Stimulated activated naive B cell treated with anti-CD40 and anti-IgM and Interleukin-4, amounts not matched to agents 10 μg/mL and 1 μg/mL and 100 μg/mL, for 72 hours (primary cell): ENCODE measurements at regions not wholly inside any gene's neighbourhood (a gene's known extent, or its start where the extent isn't known, plus 50 kb on each side); places are given as distances from the start of the nearest gene placed in this dataset.
"Not testable (repeated sequence)": the region's sequence is repeated elsewhere in the genome, so short reads cannot be mapped to it uniquely, and the experiment has no call there.

Experiments used
- ATAC-seq, 2 donors: fragments of 150-1000 bp; cut with Tn5 transposase; replicated peaks; 2 replicates each; pipeline ENCODE4 v1.10.0; 2021; ENCODE audit warnings: moderate library complexity in 1 of 2
- DNase-seq: peaks from one replicate; pipeline ENCODE4 v3.0.0; 2021
- H3K27ac Mint-ChIP-seq: one replicate; pipeline ENCODE4 v1.8.0; 2022; ENCODE audit warnings: mild to moderate bottlenecking, mixed read lengths
- H3K27me3 Mint-ChIP-seq, 2 donors: one replicate each; pipeline ENCODE4 v1.8.0; 2022; ENCODE audit warnings: mixed read lengths in 2 of 2
- H3K36me3 Mint-ChIP-seq, 2 donors: one replicate each; pipeline ENCODE4 v1.8.0; 2022; ENCODE audit warnings: mixed read lengths in 2 of 2, mild to moderate bottlenecking in 1 of 2
- H3K4me1 Mint-ChIP-seq, 2 donors: one replicate each; pipeline ENCODE4 v1.8.0; 2022; ENCODE audit warnings: mixed read lengths in 2 of 2, mild to moderate bottlenecking in 1 of 2
- H3K4me3 Mint-ChIP-seq, 2 donors: one replicate each; pipeline ENCODE4 v1.8.0; 2022; ENCODE audit warnings: mild to moderate bottlenecking in 2 of 2, mixed read lengths in 2 of 2, moderate library complexity in 1 of 2
- H3K9me3 Mint-ChIP-seq, 2 donors: one replicate each; pipeline ENCODE4 v1.8.0; 2022; ENCODE audit warnings: mixed read lengths in 2 of 2, mild to moderate bottlenecking in 1 of 2

DNA sequence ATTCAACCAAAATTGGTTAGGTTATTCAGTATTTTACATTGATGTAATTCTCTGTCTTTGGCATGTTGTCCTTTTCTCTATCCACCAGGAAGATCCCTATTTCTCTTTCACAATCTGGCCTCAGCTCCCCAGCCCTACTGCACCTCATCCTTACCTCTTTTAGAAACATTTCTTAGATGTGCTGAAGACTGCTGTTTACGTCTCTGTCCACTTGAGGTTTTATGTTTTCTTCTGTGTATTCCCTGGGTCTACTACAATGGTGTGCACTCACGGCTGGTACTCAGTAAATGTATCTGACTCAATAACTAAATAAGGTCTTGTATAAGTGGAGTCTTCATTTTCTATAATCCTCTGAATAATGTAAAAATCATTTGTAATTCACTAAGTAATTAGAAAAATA, 822.7 kb downstream of the DTWD2 start:
- Mint-ChIP-seq H3K4me1 (no peaks in the 10 kb centered on the region), H3K36me3 (no peaks in the 10 kb centered on the region), H3K27me3 (no peaks in the 10 kb centered on the region), H3K27ac (no peak overlapping the region), H3K4me3 (no peak overlapping the region), H3K9me3 (no peaks in the 10 kb centered on the region)
- no peak for ATAC-seq
- no peak for DNase-seq

DNA sequence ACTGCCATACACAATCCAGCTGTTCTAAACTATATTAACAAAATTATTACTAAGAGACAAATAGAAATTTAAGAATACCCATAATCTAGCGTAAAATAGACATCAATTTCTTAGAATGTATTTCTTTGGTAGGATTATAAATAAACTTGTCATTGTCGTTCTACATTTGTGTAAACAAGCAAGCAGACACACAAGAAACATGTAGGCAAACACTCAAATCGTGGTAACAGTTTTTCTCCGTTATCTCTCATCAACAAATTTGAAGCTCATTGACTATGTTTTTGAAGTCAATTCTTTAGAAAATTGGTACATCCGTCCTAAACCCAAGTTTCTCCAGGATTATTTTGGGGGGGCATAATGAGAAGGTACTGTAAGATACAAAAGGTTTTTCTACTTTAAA, 832.2 kb downstream of the DTWD2 start:
- peaks cover 4 to 7% of the 10 kb centered on the region in 2 donors for H3K9me3 Mint-ChIP-seq
- H3K4me1 Mint-ChIP-seq = no peaks in the 10 kb centered on the region
- no peak overlapping the region for H3K27ac Mint-ChIP-seq
- H3K27me3 Mint-ChIP-seq = no peaks in the 10 kb centered on the region
- no peak for DNase-seq
- no peak overlapping the region for H3K4me3 Mint-ChIP-seq
- no peak for ATAC-seq
- H3K36me3 Mint-ChIP-seq = no peaks in the 10 kb centered on the region

DNA sequence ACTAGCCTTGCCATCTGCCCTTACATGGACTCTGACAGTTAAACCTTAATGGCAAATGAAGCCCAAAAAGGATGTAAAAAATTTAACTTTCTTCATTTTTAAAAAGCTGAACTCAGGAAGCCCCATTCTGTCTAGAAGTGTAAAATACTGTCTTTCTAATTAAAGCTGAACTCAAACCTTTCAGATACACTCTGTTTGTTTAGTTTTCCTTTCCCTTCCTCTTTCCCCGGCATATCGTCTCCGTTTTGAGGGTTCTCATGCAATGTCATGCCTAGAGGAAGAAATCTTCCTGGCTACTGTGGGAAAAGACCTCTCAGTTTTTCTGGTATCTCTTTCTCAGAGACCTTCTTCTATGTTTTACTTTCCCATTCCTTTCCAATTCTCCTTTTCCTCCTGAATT, 841.5 kb downstream of the DTWD2 start:
- peaks cover 2 to 3% of the 10 kb centered on the region in 2 donors for H3K9me3 Mint-ChIP-seq
- no peaks in the 10 kb centered on the region for H3K36me3 Mint-ChIP-seq
- H3K4me3 Mint-ChIP-seq = no peak overlapping the region
- no peak for DNase-seq
- H3K4me1 Mint-ChIP-seq = no peaks in the 10 kb centered on the region
- no peaks in the 10 kb centered on the region for H3K27me3 Mint-ChIP-seq
- no peak for ATAC-seq
- H3K27ac Mint-ChIP-seq = no peak overlapping the region

DNA sequence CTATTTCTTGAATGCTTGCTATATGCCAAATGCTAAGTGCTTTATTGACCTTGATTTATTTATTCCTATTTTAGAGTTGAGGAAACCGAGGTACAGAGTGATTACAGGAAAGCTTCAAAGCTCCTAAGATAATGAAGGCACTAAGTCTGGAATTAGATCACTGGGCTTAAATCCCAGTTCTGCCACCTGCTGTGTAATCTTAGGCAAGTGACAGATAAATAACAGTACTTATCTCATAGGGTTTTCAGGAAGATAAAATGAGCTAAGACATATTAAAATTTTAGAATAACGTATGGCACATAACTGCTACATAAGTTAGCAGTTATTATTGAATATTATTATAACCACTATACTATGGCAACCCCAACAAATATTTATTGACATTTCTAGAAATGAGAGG, 843.8 kb downstream of the DTWD2 start:
- H3K36me3 Mint-ChIP-seq = no peaks in the 10 kb centered on the region
- no peaks in the 10 kb centered on the region for H3K27me3 Mint-ChIP-seq
- H3K4me3 Mint-ChIP-seq = no peak overlapping the region

GRCh38 chr5:118139361-118139760, 849.0 kb downstream of the DTWD2 start:
- no peaks in the 10 kb centered on the region for H3K9me3 Mint-ChIP-seq
- DNase-seq (no peak), ATAC-seq (no peak)
- H3K36me3 Mint-ChIP-seq = no peaks in the 10 kb centered on the region
- H3K27ac Mint-ChIP-seq = no peak overlapping the region
- no peaks in the 10 kb centered on the region for H3K27me3 Mint-ChIP-seq
- H3K4me3 Mint-ChIP-seq = no peak overlapping the region
- no peaks in the 10 kb centered on the region for H3K4me1 Mint-ChIP-seq

More for the DNA sequence above, 843.8 kb downstream of the DTWD2 start:
- DNase-seq = no peak
- Mint-ChIP-seq H3K27ac (no peak overlapping the region), H3K9me3 (no peaks in the 10 kb centered on the region), H3K4me1 (no peaks in the 10 kb centered on the region)
- no peak for ATAC-seq

DNA sequence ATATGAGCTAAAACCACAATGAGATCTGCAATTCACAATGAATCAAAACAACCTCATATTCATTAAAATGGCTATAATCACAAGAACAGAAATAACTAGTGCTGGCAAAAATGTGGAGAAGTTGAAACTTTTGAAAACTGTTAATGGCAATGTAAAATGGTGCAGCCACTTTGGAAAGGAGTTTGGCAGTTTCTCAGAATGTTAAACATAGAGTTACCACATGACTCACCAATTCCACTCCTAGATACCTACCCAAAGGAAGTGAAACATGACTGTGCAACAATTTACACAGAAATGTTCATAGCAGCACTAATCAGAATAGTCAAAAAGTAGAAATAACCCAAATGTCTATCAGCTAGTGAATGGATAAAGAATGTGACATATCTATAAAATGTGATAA, 862.2 kb downstream of the DTWD2 start:
- H3K27ac Mint-ChIP-seq = no peak overlapping the region
- no peaks in the 10 kb centered on the region for H3K4me1 Mint-ChIP-seq
- H3K4me3 Mint-ChIP-seq = no peak overlapping the region
- DNase-seq (no peak), ATAC-seq (no peak)
- H3K27me3 Mint-ChIP-seq = no peaks in the 10 kb centered on the region
- peaks cover 0 to 4% of the 10 kb centered on the region in 2 donors for H3K9me3 Mint-ChIP-seq
- H3K36me3 Mint-ChIP-seq = no peaks in the 10 kb centered on the region

- H3K27me3 Mint-ChIP-seq = no peaks in the 10 kb centered on the region
- ATAC-seq (no peak), DNase-seq (no peak)
- no peaks in the 10 kb centered on the region for H3K4me1 Mint-ChIP-seq
- no peaks in the 10 kb centered on the region for H3K36me3 Mint-ChIP-seq
- no peak overlapping the region for H3K4me3 Mint-ChIP-seq
- no peak overlapping the region for H3K27ac Mint-ChIP-seq
- H3K9me3 Mint-ChIP-seq = peaks cover 0 to 4% of the 10 kb centered on the region in 2 donors
These were observed 862.7 kb downstream of the DTWD2 start for GRCh38 chr5:118125687-118126086.

- DNase-seq (no peak), ATAC-seq (no peak)
- H3K9me3 Mint-ChIP-seq = peaks cover 0 to 4% of the 10 kb centered on the region in 2 donors
- H3K4me3 Mint-ChIP-seq = no peak overlapping the region
- H3K4me1 Mint-ChIP-seq = no peaks in the 10 kb centered on the region
- no peak overlapping the region for H3K27ac Mint-ChIP-seq
- H3K36me3 Mint-ChIP-seq = no peaks in the 10 kb centered on the region
- no peaks in the 10 kb centered on the region for H3K27me3 Mint-ChIP-seq
These were observed 867.1 kb downstream of the DTWD2 start for GRCh38 chr5:118121258-118121657.

- no peaks in the 10 kb centered on the region for H3K36me3 Mint-ChIP-seq
- H3K27ac Mint-ChIP-seq = no peak overlapping the region
- no peak for ATAC-seq
- H3K27me3 Mint-ChIP-seq = no peaks in the 10 kb centered on the region
- no peaks in the 10 kb centered on the region for H3K9me3 Mint-ChIP-seq
- no peak overlapping the region for H3K4me3 Mint-ChIP-seq
- no peaks in the 10 kb centered on the region for H3K4me1 Mint-ChIP-seq
- no peak for DNase-seq
These were observed 872.6 kb downstream of the DTWD2 start for GRCh38 chr5:118115791-118116190.

- no peaks in the 10 kb centered on the region for H3K9me3 Mint-ChIP-seq
These were observed 876.4 kb downstream of the DTWD2 start for GRCh38 chr5:118111956-118112355.

GRCh38 chr5:118107246-118107645, 881.1 kb downstream of the DTWD2 start:
- not testable (repeated sequence) for ATAC-seq, H3K4me3 Mint-ChIP-seq, H3K4me1 Mint-ChIP-seq, H3K9me3 Mint-ChIP-seq, H3K27me3 Mint-ChIP-seq, H3K27ac Mint-ChIP-seq, DNase-seq, H3K36me3 Mint-ChIP-seq

More at GRCh38 chr5:118111956-118112355, 876.4 kb downstream of the DTWD2 start:
- DNase-seq (no peak), ATAC-seq (no peak)
- H3K27ac Mint-ChIP-seq = no peak overlapping the region
- H3K4me1 Mint-ChIP-seq = no peaks in the 10 kb centered on the region
- H3K36me3 Mint-ChIP-seq = no peaks in the 10 kb centered on the region
- no peaks in the 10 kb centered on the region for H3K27me3 Mint-ChIP-seq
- H3K4me3 Mint-ChIP-seq = no peak overlapping the region

GRCh38 chr5:118098716-118099115, 889.6 kb downstream of the DTWD2 start:
- no peaks in the 10 kb centered on the region for H3K9me3 Mint-ChIP-seq
- H3K27me3 Mint-ChIP-seq = no peaks in the 10 kb centered on the region
- H3K4me1 Mint-ChIP-seq = no peaks in the 10 kb centered on the region
- no peak overlapping the region for H3K4me3 Mint-ChIP-seq
- no peak overlapping the region for H3K27ac Mint-ChIP-seq
- ATAC-seq (no peak), DNase-seq (no peak)
- H3K36me3 Mint-ChIP-seq = no peaks in the 10 kb centered on the region

GRCh38 chr5:118095115-118095514, 893.2 kb downstream of the DTWD2 start:
- no peaks in the 10 kb centered on the region for H3K4me1 Mint-ChIP-seq
- no peak overlapping the region for H3K27ac Mint-ChIP-seq
- no peaks in the 10 kb centered on the region for H3K9me3 Mint-ChIP-seq
- DNase-seq (no peak), ATAC-seq (no peak)
- H3K27me3 Mint-ChIP-seq = no peaks in the 10 kb centered on the region
- no peak overlapping the region for H3K4me3 Mint-ChIP-seq
- no peaks in the 10 kb centered on the region for H3K36me3 Mint-ChIP-seq

DNA sequence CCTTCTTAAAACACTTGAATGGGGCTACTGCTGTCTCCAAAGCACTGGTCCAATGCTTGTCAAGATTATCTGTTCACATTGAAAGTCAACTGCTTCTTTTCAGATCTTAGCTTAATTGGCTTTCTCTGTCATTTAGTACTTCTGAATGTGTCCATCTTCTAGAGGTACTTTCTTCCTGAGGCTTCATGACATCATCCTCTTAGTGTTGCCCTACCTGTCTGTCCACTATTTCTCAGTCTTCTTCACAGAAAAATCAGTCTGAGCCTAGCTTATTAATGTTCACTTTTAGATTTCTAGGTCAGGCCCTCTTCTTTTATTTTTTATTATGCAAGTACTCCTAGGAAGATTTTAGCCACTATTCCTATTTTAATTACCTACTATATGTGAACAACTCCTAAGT, 899.9 kb downstream of the DTWD2 start:
- ATAC-seq (no peak), DNase-seq (no peak)
- H3K36me3 Mint-ChIP-seq = no peaks in the 10 kb centered on the region
- H3K4me3 Mint-ChIP-seq = no peak overlapping the region
- no peaks in the 10 kb centered on the region for H3K27me3 Mint-ChIP-seq
- H3K9me3 Mint-ChIP-seq = peaks cover 0 to 5% of the 10 kb centered on the region in 2 donors
- no peak overlapping the region for H3K27ac Mint-ChIP-seq
- H3K4me1 Mint-ChIP-seq = no peaks in the 10 kb centered on the region

GRCh38 chr5:118076490-118076889, 911.9 kb downstream of the DTWD2 start:
- DNase-seq (no peak), ATAC-seq (no peak)
- no peaks in the 10 kb centered on the region for H3K4me1 Mint-ChIP-seq
- peaks cover 5 to 6% of the 10 kb centered on the region in 2 donors for H3K9me3 Mint-ChIP-seq
- H3K4me3 Mint-ChIP-seq = no peak overlapping the region
- H3K27ac Mint-ChIP-seq = no peak overlapping the region
- H3K36me3 Mint-ChIP-seq = no peaks in the 10 kb centered on the region
- no peaks in the 10 kb centered on the region for H3K27me3 Mint-ChIP-seq

DNA sequence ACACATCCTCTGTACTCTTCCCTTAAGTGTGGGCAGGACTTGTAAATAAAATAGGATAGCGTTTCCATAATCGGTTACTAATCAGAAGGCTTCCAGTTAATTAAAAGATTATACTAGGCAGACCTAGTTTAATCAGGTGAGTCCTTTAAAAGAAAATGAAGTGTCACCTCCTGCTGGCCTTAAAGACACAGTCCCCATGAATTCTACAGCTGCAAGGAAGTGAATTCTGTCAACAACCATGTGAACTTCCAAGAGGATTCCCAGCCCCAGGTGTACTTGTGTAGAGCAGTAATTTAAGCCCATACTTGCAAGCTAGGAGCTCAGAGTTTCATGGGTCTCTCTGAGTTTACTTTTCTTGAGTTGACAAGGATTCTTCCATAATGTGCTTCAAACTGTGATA, 918.3 kb downstream of the DTWD2 start:
- no peak for ATAC-seq
- H3K4me1 Mint-ChIP-seq = no peaks in the 10 kb centered on the region
- no peak overlapping the region for H3K27ac Mint-ChIP-seq
- DNase-seq = no peak
- H3K36me3 Mint-ChIP-seq = no peaks in the 10 kb centered on the region
- H3K4me3 Mint-ChIP-seq = no peak overlapping the region
- H3K27me3 Mint-ChIP-seq = no peaks in the 10 kb centered on the region
- H3K9me3 Mint-ChIP-seq = no peaks in the 10 kb centered on the region
